Activated CD4-positive, alpha-beta T cell treated with anti-CD3 and anti-CD28 coated beads for 36 hours (primary cell): ENCODE measurements at regions not wholly inside any gene's neighbourhood (a gene's known extent, or its start where the extent isn't known, plus 50 kb on each side); places are given as distances from the start of the nearest gene placed in this dataset.
"Not testable (repeated sequence)": the region's sequence is repeated elsewhere in the genome, so short reads cannot be mapped to it uniquely, and the experiment has no call there.

ENCODE experiments used
- ATAC-seq: fragments of 200-7000 bp; cut with Tn5 transposase; one replicate; pipeline ENCODE4 v1.10.0; 2021; ENCODE audit warnings: mild to moderate bottlenecking, moderate library complexity
- CTCF ChIA-PET: fragments of 350-600 bp; sonication (Branson Sonifier 250); formaldehyde crosslinking; loops from one replicate; lab custom pipeline; 2021; ENCODE audit warnings: antibody characterized with exemption; lab: Charles Lee
- POLR2A ChIA-PET: fragments of 350-600 bp; sonication (Branson Sonifier 250); formaldehyde crosslinking; loops from one replicate; lab custom pipeline; 2021; ENCODE audit warnings: antibody characterized with exemption, inconsistent platforms; lab: Charles Lee
- DNase-seq: peaks from one replicate; pipeline ENCODE4 v3.0.0-alpha.2; 2020
- H3K27ac Mint-ChIP-seq: one replicate; pipeline ENCODE4 v1.8.0; 2021; ENCODE audit warnings: mixed read lengths
- H3K27me3 Mint-ChIP-seq: one replicate; pipeline ENCODE4 v1.8.0; 2021; ENCODE audit warnings: mixed read lengths
- H3K36me3 Mint-ChIP-seq: one replicate; pipeline ENCODE4 v1.8.0; 2021; ENCODE audit warnings: low read depth, mixed read lengths
- H3K4me1 Mint-ChIP-seq: one replicate; pipeline ENCODE4 v1.8.0; 2021; ENCODE audit warnings: mixed read lengths
- H3K4me3 Mint-ChIP-seq: one replicate; pipeline ENCODE4 v1.8.0; 2021; ENCODE audit warnings: mild to moderate bottlenecking, moderate library complexity, mixed read lengths
- H3K9me3 Mint-ChIP-seq: one replicate; pipeline ENCODE4 v1.8.0; 2021; ENCODE audit warnings: low read depth, mixed read lengths
- intact Hi-C, 2 experiments: fragments of 100-400 bp; cut with DNase I in 1 of 2; cut with micrococcal nuclease in 1 of 2; formaldehyde crosslinking; loops; one replicate each; pipeline versions ENCODE4 v1.14.2 to v1.15.1; 2022 to 2024; cut with DNase I, micrococcal nuclease

DNA sequence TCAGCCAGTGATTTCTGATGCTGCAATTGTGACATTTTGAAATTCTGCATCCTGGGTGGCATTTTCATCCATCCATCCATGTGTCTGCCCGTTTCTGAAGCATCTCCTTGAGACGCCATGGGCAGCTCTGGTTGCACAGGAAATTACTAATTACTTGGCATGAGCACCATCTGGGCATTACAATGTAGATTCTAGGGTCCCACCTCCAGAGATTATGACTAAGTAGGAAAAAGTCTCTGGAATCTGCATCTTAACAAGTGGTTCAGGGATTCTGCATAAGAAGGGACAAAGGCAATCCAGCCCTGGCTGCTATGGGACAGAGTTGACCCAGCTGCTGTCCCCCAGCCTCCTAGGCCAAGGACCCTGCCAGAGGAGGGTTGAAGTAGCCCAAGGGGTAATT, 65.3 kb downstream of the CUZD1 start:
- ChIA-PET POLR2A (no interaction called here), CTCF (interaction anchor here (0.6 kb wide), 1 partner anchor 793 kb away, joined by 3 read pairs; no protein-coding TSS in a partner anchor)
- Mint-ChIP-seq H3K36me3 (no peaks in the 10 kb centered on the region), H3K4me3 (no peak overlapping the region), H3K9me3 (no peaks in the 10 kb centered on the region), H3K27me3 (peaks cover 12% of the 10 kb centered on the region), H3K27ac (no peak overlapping the region), H3K4me1 (no peaks in the 10 kb centered on the region)
- no peak for ATAC-seq
- no peak for DNase-seq
- intact Hi-C loops: no loop called here

DNA sequence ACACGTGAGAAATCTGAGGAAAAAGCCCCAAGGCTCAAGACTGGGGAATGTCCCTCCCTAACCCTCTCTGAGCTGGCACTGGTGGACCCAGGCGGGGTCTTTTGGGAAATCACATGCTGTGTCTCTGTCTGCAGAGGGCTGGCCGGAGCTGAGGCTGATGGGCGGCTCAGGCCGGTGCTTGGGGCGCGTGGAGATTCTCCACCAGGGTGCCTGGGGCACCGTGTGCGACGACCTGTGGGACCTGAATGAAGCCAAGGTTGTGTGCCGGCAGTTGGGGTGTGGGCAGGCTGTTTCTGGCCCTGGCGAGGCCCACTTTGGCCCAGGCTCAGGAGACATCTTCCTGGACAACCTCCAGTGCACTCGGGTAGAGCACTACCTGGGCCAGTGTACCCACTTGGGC, 65.7 kb downstream of the CUZD1 start:
- H3K9me3 Mint-ChIP-seq: no peaks in the 10 kb centered on the region
- no peak overlapping the region for H3K27ac Mint-ChIP-seq
- intact Hi-C loops: no loop called here
- H3K36me3 Mint-ChIP-seq: no peaks in the 10 kb centered on the region
- CTCF ChIA-PET: no interaction called here
- H3K4me3 Mint-ChIP-seq: no peak overlapping the region
- ATAC-seq: no peak
- no peak for DNase-seq
- POLR2A ChIA-PET: no interaction called here
- no peaks in the 10 kb centered on the region for H3K4me1 Mint-ChIP-seq
- H3K27me3 Mint-ChIP-seq: peaks cover 16% of the 10 kb centered on the region

DNA sequence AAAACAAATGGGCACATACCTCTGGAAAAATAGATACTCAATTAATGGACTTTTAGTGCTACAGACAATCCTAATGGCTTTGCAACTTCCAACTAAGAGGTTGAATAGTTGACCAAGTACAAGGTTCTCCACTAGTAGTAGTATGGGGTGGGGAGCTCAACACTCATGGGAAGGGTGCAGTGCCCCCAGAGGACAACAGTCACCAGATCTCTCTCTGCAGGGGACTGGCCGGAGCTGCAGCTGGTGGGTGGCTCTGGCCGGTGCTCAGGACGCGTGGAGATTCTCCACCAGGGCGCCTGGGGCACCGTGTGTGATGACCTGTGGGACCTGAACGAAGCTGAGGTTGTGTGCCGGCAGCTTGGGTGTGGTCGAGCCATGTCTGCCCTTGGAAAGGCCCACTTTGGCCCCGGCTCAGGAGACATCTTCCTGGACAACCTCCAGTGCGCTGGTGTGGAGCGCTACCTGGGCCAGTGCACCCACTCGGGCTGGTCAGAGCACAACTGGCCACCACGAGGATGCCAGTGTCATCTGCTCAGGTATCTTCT, 68.1 kb downstream of the CUZD1 start:
- H3K4me1 Mint-ChIP-seq: no peaks in the 10 kb centered on the region
- H3K36me3 Mint-ChIP-seq: no peaks in the 10 kb centered on the region
- ATAC-seq (no peak), DNase-seq (no peak)
- no peak overlapping the region for H3K27ac Mint-ChIP-seq
- H3K27me3 Mint-ChIP-seq: peaks cover 21% of the 10 kb centered on the region
- ChIA-PET CTCF (no interaction called here), POLR2A (no interaction called here)
- H3K4me3 Mint-ChIP-seq: no peak overlapping the region
- H3K9me3 Mint-ChIP-seq: no peaks in the 10 kb centered on the region
- intact Hi-C loops: no loop called here

GRCh38 chr10:122774231-122774630, 71.4 kb downstream of the CUZD1 start:
- Mint-ChIP-seq H3K27ac (no peak overlapping the region), H3K36me3 (no peaks in the 10 kb centered on the region), H3K4me1 (no peaks in the 10 kb centered on the region), H3K4me3 (no peak overlapping the region), H3K9me3 (no peaks in the 10 kb centered on the region), H3K27me3 (peaks cover 21% of the 10 kb centered on the region)
- no peak for DNase-seq
- intact Hi-C loops: no loop called here
- no peak for ATAC-seq
- ChIA-PET POLR2A (no interaction called here), CTCF (no interaction called here)

- DNase-seq, H3K27ac Mint-ChIP-seq, H3K36me3 Mint-ChIP-seq, H3K4me3 Mint-ChIP-seq, H3K4me1 Mint-ChIP-seq, H3K9me3 Mint-ChIP-seq, ATAC-seq, POLR2A ChIA-PET, intact Hi-C loops: not testable (repeated sequence)
- peaks cover 17% of the 10 kb centered on the region for H3K27me3 Mint-ChIP-seq
- CTCF ChIA-PET: interaction anchor here (0.5 kb wide), 1 partner anchor 22 kb away, joined by 3 read pairs; no protein-coding TSS in a partner anchor
Measured at GRCh38 chr10:122771404-122771803, 71.8 kb upstream of the C10orf120 start.

- no peak for ATAC-seq
- ChIA-PET CTCF (no interaction called here), POLR2A (no interaction called here)
- Mint-ChIP-seq H3K27ac (no peak overlapping the region), H3K4me3 (no peak overlapping the region), H3K9me3 (peaks cover 2% of the 10 kb centered on the region), H3K27me3 (peaks cover 15% of the 10 kb centered on the region), H3K4me1 (no peaks in the 10 kb centered on the region), H3K36me3 (no peaks in the 10 kb centered on the region)
- intact Hi-C loops: no loop called here
- no peak for DNase-seq
Measured at GRCh38 chr10:122768389-122768745, 68.7 kb upstream of the C10orf120 start.

- peaks cover 5% of the 10 kb centered on the region for H3K9me3 Mint-ChIP-seq
- no peak overlapping the region for H3K27ac Mint-ChIP-seq
- CTCF ChIA-PET: interaction anchor here (0.8 kb wide), 1 partner anchor 85 kb away, joined by 3 read pairs; no protein-coding TSS in a partner anchor
- H3K4me1 Mint-ChIP-seq: no peaks in the 10 kb centered on the region
- intact Hi-C loops: no loop called here
- no peak overlapping the region for H3K4me3 Mint-ChIP-seq
- POLR2A ChIA-PET: no interaction called here
- DNase-seq (no peak), ATAC-seq (no peak)
- H3K36me3 Mint-ChIP-seq: no peaks in the 10 kb centered on the region
- peaks cover 18% of the 10 kb centered on the region for H3K27me3 Mint-ChIP-seq
Measured at GRCh38 chr10:122767621-122768388, 68.2 kb upstream of the C10orf120 start.

- ATAC-seq (no peak), DNase-seq (no peak)
- CTCF ChIA-PET: no interaction called here
- Mint-ChIP-seq H3K27me3 (peaks cover 16% of the 10 kb centered on the region), H3K27ac (no peak overlapping the region), H3K9me3 (peaks cover 8% of the 10 kb centered on the region), H3K4me1 (no peaks in the 10 kb centered on the region), H3K4me3 (no peak overlapping the region), H3K36me3 (no peaks in the 10 kb centered on the region)
- POLR2A ChIA-PET: no interaction called here
- intact Hi-C loops: no loop called here
Measured at GRCh38 chr10:122765412-122765811, 65.8 kb upstream of the C10orf120 start.

GRCh38 chr10:122756656-122757055, 57.0 kb upstream of the C10orf120 start:
- ChIA-PET CTCF (no interaction called here), POLR2A (no interaction called here)
- ATAC-seq (no peak), DNase-seq (no peak)
- Mint-ChIP-seq H3K27me3 (no peaks in the 10 kb centered on the region), H3K4me3 (no peak overlapping the region), H3K27ac (no peak overlapping the region), H3K4me1 (no peaks in the 10 kb centered on the region), H3K9me3 (peaks cover 3% of the 10 kb centered on the region), H3K36me3 (no peaks in the 10 kb centered on the region)
- intact Hi-C loops: no loop called here

DNA sequence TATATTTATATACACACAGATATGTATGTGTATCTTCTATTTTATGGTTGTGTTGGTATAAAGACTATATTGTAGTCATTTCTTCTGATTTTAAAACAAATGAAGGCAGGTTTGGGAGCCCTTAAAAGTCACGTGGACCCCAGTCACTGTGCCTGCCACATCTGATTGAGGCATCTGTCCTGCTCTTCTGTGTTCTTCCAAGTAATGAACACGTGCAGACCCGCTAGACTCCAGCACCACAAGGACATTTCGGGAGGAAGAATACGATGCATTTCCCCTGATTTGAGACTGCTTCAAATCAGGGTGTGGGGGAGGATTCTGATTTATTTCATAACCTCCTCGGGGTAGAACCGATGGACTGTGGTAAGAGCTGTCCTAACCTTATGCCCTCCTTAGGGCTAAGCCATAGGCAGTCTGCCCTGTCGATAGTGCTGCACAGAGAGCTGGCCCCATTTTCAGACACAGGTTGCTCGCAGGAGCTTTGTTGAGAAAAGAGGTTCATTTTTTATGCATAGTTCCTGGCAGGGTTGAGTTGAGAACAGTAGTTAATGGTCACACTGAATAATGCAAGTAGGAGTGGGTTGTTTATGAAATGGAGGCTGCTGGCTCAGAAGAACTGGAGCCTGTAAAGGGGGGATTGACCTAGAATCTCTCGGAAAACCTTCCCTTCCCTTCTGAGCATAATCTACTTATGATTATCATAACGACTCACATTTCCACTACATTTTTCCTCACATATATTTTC, 55.0 kb upstream of the C10orf120 start:
- DNase-seq (no peak), ATAC-seq (no peak)
- peaks cover 3% of the 10 kb centered on the region for H3K9me3 Mint-ChIP-seq
- H3K27me3 Mint-ChIP-seq: peaks cover 3% of the 10 kb centered on the region
- H3K27ac Mint-ChIP-seq: no peak overlapping the region
- no peaks in the 10 kb centered on the region for H3K4me1 Mint-ChIP-seq
- intact Hi-C loops: no loop called here
- ChIA-PET POLR2A (no interaction called here), CTCF (no interaction called here)
- H3K36me3 Mint-ChIP-seq: no peaks in the 10 kb centered on the region
- H3K4me3 Mint-ChIP-seq: no peak overlapping the region

DNA sequence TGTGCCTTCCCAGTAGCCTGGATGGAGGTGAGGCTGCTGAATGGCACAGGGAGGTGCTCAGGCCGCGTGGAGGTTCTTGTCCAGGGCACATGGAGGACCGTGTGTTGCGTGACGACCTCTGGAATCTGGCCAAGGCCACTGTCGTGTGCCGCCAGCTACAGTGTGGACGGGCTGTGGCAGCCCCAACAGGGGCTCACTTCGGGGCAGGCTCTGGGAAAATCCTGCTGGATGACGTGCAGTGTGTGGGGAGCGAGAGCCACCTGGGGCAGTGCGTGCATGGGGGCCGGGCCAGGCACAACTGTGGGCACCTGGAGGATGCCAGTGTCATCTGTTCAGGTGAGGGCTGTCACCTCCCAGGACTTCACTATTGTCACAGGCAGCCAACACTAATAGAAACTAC, 50.2 kb upstream of the C10orf120 start:
- ChIA-PET POLR2A (no interaction called here), CTCF (no interaction called here)
- no peak for ATAC-seq
- H3K27ac Mint-ChIP-seq: no peak overlapping the region
- intact Hi-C loops: no loop called here
- DNase-seq: no peak
- no peaks in the 10 kb centered on the region for H3K4me1 Mint-ChIP-seq
- H3K27me3 Mint-ChIP-seq: peaks cover 8% of the 10 kb centered on the region
- H3K9me3 Mint-ChIP-seq: no peaks in the 10 kb centered on the region
- H3K4me3 Mint-ChIP-seq: no peak overlapping the region
- H3K36me3 Mint-ChIP-seq: no peaks in the 10 kb centered on the region
